ENCODE measurements at regions not wholly inside any gene's neighbourhood (a gene's known extent, or its start where the extent isn't known, plus 50 kb on each side); places are given as distances from the start of the nearest gene placed in this dataset.

GRCh38 chr10:47077386-47077785, 166.2 kb downstream of the PTPN20 start:
- H3K4me3 ChIP-seq (ENCODE audit: insufficient read depth, low read depth, low read length, poor library complexity, severe bottlenecking) = no peak overlapping the region
- H3K27ac ChIP-seq (ENCODE audit: insufficient read depth, low read length, poor library complexity, severe bottlenecking) = no peak overlapping the region
- H3K4me1 ChIP-seq (ENCODE audit: control insufficient read depth, insufficient read depth, low read length, poor library complexity, severe bottlenecking) = no peaks in the 10 kb centered on the region

GRCh38 chr10:47077941-47078340, 166.7 kb downstream of the PTPN20 start:
- H3K27me3 ChIP-seq (replicated peaks; ENCODE audit: control insufficient read depth, insufficient read depth, low read length, poor library complexity, severe bottlenecking) = no peaks in the 10 kb centered on the region

More at GRCh38 chr10:47077386-47077785, 166.2 kb downstream of the PTPN20 start:
- no peaks in the 10 kb centered on the region for H3K36me3 ChIP-seq (ENCODE audit: control insufficient read depth, insufficient read depth, low read length)
- H3K27me3 ChIP-seq (replicated peaks; ENCODE audit: control insufficient read depth, insufficient read depth, low read length, poor library complexity, severe bottlenecking) = no peaks in the 10 kb centered on the region
- H3K9me3 ChIP-seq (ENCODE audit: control insufficient read depth, low read length) = no peaks in the 10 kb centered on the region
- no peak for DNase-seq

GRCh38 chr10:47078393-47079203, 167.4 kb downstream of the PTPN20 start:
- H3K27me3 ChIP-seq (replicated peaks; ENCODE audit: control insufficient read depth, insufficient read depth, low read length, poor library complexity, severe bottlenecking) = no peaks in the 10 kb centered on the region
- H3K27ac ChIP-seq (ENCODE audit: insufficient read depth, low read length, poor library complexity, severe bottlenecking) = no peak overlapping the region
- no peaks in the 10 kb centered on the region for H3K9me3 ChIP-seq (ENCODE audit: control insufficient read depth, low read length)
- DNase-seq = no peak
- no peak overlapping the region for H3K4me3 ChIP-seq (ENCODE audit: insufficient read depth, low read depth, low read length, poor library complexity, severe bottlenecking)
- H3K36me3 ChIP-seq (ENCODE audit: control insufficient read depth, insufficient read depth, low read length) = no peaks in the 10 kb centered on the region
- H3K4me1 ChIP-seq (ENCODE audit: control insufficient read depth, insufficient read depth, low read length, poor library complexity, severe bottlenecking) = no peaks in the 10 kb centered on the region

More at GRCh38 chr10:47077941-47078340, 166.7 kb downstream of the PTPN20 start:
- Histone ChIP-seq H3K4me1 (ENCODE audit: control insufficient read depth, insufficient read depth, low read length, poor library complexity, severe bottlenecking) (no peaks in the 10 kb centered on the region), H3K4me3 (ENCODE audit: insufficient read depth, low read depth, low read length, poor library complexity, severe bottlenecking) (no peak overlapping the region), H3K27ac (ENCODE audit: insufficient read depth, low read length, poor library complexity, severe bottlenecking) (no peak overlapping the region), H3K36me3 (ENCODE audit: control insufficient read depth, insufficient read depth, low read length) (no peaks in the 10 kb centered on the region), H3K9me3 (ENCODE audit: control insufficient read depth, low read length) (no peaks in the 10 kb centered on the region)
- no peak for DNase-seq

GRCh38 chr10:47079204-47079580, 168.0 kb downstream of the PTPN20 start:
- DNase-seq = no peak
- Histone ChIP-seq H3K4me3 (ENCODE audit: insufficient read depth, low read depth, low read length, poor library complexity, severe bottlenecking) (no peak overlapping the region), H3K27ac (ENCODE audit: insufficient read depth, low read length, poor library complexity, severe bottlenecking) (no peak overlapping the region), H3K36me3 (ENCODE audit: control insufficient read depth, insufficient read depth, low read length) (no peaks in the 10 kb centered on the region), H3K27me3 (replicated peaks; ENCODE audit: control insufficient read depth, insufficient read depth, low read length, poor library complexity, severe bottlenecking) (no peaks in the 10 kb centered on the region), H3K9me3 (ENCODE audit: control insufficient read depth, low read length) (no peaks in the 10 kb centered on the region), H3K4me1 (ENCODE audit: control insufficient read depth, insufficient read depth, low read length, poor library complexity, severe bottlenecking) (no peaks in the 10 kb centered on the region)

- Histone ChIP-seq H3K27ac (ENCODE audit: insufficient read depth, low read length, poor library complexity, severe bottlenecking) (no peak overlapping the region), H3K36me3 (ENCODE audit: control insufficient read depth, insufficient read depth, low read length) (no peaks in the 10 kb centered on the region), H3K9me3 (ENCODE audit: control insufficient read depth, low read length) (no peaks in the 10 kb centered on the region), H3K4me1 (ENCODE audit: control insufficient read depth, insufficient read depth, low read length, poor library complexity, severe bottlenecking) (no peaks in the 10 kb centered on the region), H3K4me3 (ENCODE audit: insufficient read depth, low read depth, low read length, poor library complexity, severe bottlenecking) (no peak overlapping the region), H3K27me3 (replicated peaks; ENCODE audit: control insufficient read depth, insufficient read depth, low read length, poor library complexity, severe bottlenecking) (no peaks in the 10 kb centered on the region)
- no peak for DNase-seq
These were observed 170.0 kb downstream of the PTPN20 start for GRCh38 chr10:47081264-47081663.

GRCh38 chr10:47082055-47082784, 171.0 kb downstream of the PTPN20 start:
- Histone ChIP-seq H3K27ac (ENCODE audit: insufficient read depth, low read length, poor library complexity, severe bottlenecking) (no peak overlapping the region), H3K9me3 (ENCODE audit: control insufficient read depth, low read length) (no peaks in the 10 kb centered on the region), H3K36me3 (ENCODE audit: control insufficient read depth, insufficient read depth, low read length) (no peaks in the 10 kb centered on the region), H3K4me3 (ENCODE audit: insufficient read depth, low read depth, low read length, poor library complexity, severe bottlenecking) (no peak overlapping the region), H3K4me1 (ENCODE audit: control insufficient read depth, insufficient read depth, low read length, poor library complexity, severe bottlenecking) (no peaks in the 10 kb centered on the region), H3K27me3 (replicated peaks; ENCODE audit: control insufficient read depth, insufficient read depth, low read length, poor library complexity, severe bottlenecking) (no peaks in the 10 kb centered on the region)
- no peak for DNase-seq

- Histone ChIP-seq H3K4me3 (ENCODE audit: insufficient read depth, low read depth, low read length, poor library complexity, severe bottlenecking) (no peak overlapping the region), H3K9me3 (ENCODE audit: control insufficient read depth, low read length) (no peaks in the 10 kb centered on the region), H3K4me1 (ENCODE audit: control insufficient read depth, insufficient read depth, low read length, poor library complexity, severe bottlenecking) (no peaks in the 10 kb centered on the region), H3K27ac (ENCODE audit: insufficient read depth, low read length, poor library complexity, severe bottlenecking) (no peak overlapping the region), H3K36me3 (ENCODE audit: control insufficient read depth, insufficient read depth, low read length) (no peaks in the 10 kb centered on the region), H3K27me3 (replicated peaks; ENCODE audit: control insufficient read depth, insufficient read depth, low read length, poor library complexity, severe bottlenecking) (no peaks in the 10 kb centered on the region)
- DNase-seq = no peak
These were observed 176.4 kb downstream of the PTPN20 start for GRCh38 chr10:47087667-47088066.

- Histone ChIP-seq H3K4me1 (ENCODE audit: control insufficient read depth, insufficient read depth, low read length, poor library complexity, severe bottlenecking) (no peaks in the 10 kb centered on the region), H3K27ac (ENCODE audit: insufficient read depth, low read length, poor library complexity, severe bottlenecking) (no peak overlapping the region), H3K36me3 (ENCODE audit: control insufficient read depth, insufficient read depth, low read length) (no peaks in the 10 kb centered on the region), H3K27me3 (replicated peaks; ENCODE audit: control insufficient read depth, insufficient read depth, low read length, poor library complexity, severe bottlenecking) (no peaks in the 10 kb centered on the region), H3K9me3 (ENCODE audit: control insufficient read depth, low read length) (no peaks in the 10 kb centered on the region), H3K4me3 (ENCODE audit: insufficient read depth, low read depth, low read length, poor library complexity, severe bottlenecking) (no peak overlapping the region)
- no peak for DNase-seq
These were observed 177.6 kb downstream of the PTPN20 start for GRCh38 chr10:47088656-47089354.

- DNase-seq = no peak
- Histone ChIP-seq H3K36me3 (ENCODE audit: control insufficient read depth, insufficient read depth, low read length) (no peaks in the 10 kb centered on the region), H3K27ac (ENCODE audit: insufficient read depth, low read length, poor library complexity, severe bottlenecking) (no peak overlapping the region), H3K4me1 (ENCODE audit: control insufficient read depth, insufficient read depth, low read length, poor library complexity, severe bottlenecking) (no peaks in the 10 kb centered on the region), H3K4me3 (ENCODE audit: insufficient read depth, low read depth, low read length, poor library complexity, severe bottlenecking) (no peak overlapping the region), H3K9me3 (ENCODE audit: control insufficient read depth, low read length) (no peaks in the 10 kb centered on the region), H3K27me3 (replicated peaks; ENCODE audit: control insufficient read depth, insufficient read depth, low read length, poor library complexity, severe bottlenecking) (no peaks in the 10 kb centered on the region)
These were observed 178.8 kb downstream of the PTPN20 start for GRCh38 chr10:47090042-47090441.

- DNase-seq = no peak
- H3K27me3 ChIP-seq (replicated peaks; ENCODE audit: control insufficient read depth, insufficient read depth, low read length, poor library complexity, severe bottlenecking) = no peaks in the 10 kb centered on the region
- no peaks in the 10 kb centered on the region for H3K9me3 ChIP-seq (ENCODE audit: control insufficient read depth, low read length)
- no peak overlapping the region for H3K27ac ChIP-seq (ENCODE audit: insufficient read depth, low read length, poor library complexity, severe bottlenecking)
- H3K36me3 ChIP-seq (ENCODE audit: control insufficient read depth, insufficient read depth, low read length) = no peaks in the 10 kb centered on the region
- no peaks in the 10 kb centered on the region for H3K4me1 ChIP-seq (ENCODE audit: control insufficient read depth, insufficient read depth, low read length, poor library complexity, severe bottlenecking)
- no peak overlapping the region for H3K4me3 ChIP-seq (ENCODE audit: insufficient read depth, low read depth, low read length, poor library complexity, severe bottlenecking)
These were observed 179.7 kb downstream of the PTPN20 start for GRCh38 chr10:47090903-47091302.

Measured in effector memory CD4-positive, alpha-beta T cell (primary cell).